ENCODE measurements at regions not wholly inside any gene's neighbourhood (a gene's known extent, or its start where the extent isn't known, plus 50 kb on each side); places are given as distances from the start of the nearest gene placed in this dataset.
"Not testable (repeated sequence)": the region's sequence is repeated elsewhere in the genome, so short reads cannot be mapped to it uniquely, and the experiment has no call there.

- intact Hi-C loops (cut with DNase I): no loop called here
- 70 to 85% (median 75%) methylated on average over 3 of the region's 3 CpGs for WGBS, 3 donors
- no peaks in the 10 kb centered on the region for H3K36me3 ChIP-seq
- no peaks in the 10 kb centered on the region for H3K27me3 ChIP-seq
- no peaks in the 10 kb centered on the region for H3K9me3 ChIP-seq
- no peak for TF ChIP-seq POLR2A (IDR thresholded peaks at IDR 0.05)
- no peak for TF ChIP-seq EP300 (IDR thresholded peaks at IDR 0.05)
- TF ChIP-seq CTCF (IDR thresholded peaks at IDR 0.05): no peak
- DNase-seq: no peak
- no peak overlapping the region for H3K4me3 ChIP-seq
- H3K27ac ChIP-seq: no peak overlapping the region
- no peaks in the 10 kb centered on the region for H3K4me1 ChIP-seq (ENCODE audit: insufficient read depth)
Measured at GRCh38 chr16:8407351-8407750, 183.0 kb downstream of the TMEM114 start.

GRCh38 chr16:8403978-8404749 is 186.1 kb downstream of the TMEM114 start:
- 61 to 63% (median 63%) methylated on average over 13 of the region's 13 CpGs for WGBS, 3 donors
- TF ChIP-seq EP300 (IDR thresholded peaks at IDR 0.05): no peak
- TF ChIP-seq CTCF (IDR thresholded peaks at IDR 0.05): no peak
- no peak for TF ChIP-seq POLR2A (IDR thresholded peaks at IDR 0.05)
- Histone ChIP-seq H3K36me3 (no peaks in the 10 kb centered on the region), H3K4me3 (no peak overlapping the region), H3K4me1 (ENCODE audit: insufficient read depth) (no peaks in the 10 kb centered on the region), H3K27me3 (no peaks in the 10 kb centered on the region), H3K27ac (no peak overlapping the region), H3K9me3 (no peaks in the 10 kb centered on the region)
- DNase-seq: no peak
- intact Hi-C loops (cut with DNase I): no loop called here

GRCh38 chr16:8402981-8403843 is 187.1 kb downstream of the TMEM114 start:
- intact Hi-C loops (cut with DNase I): no loop called here
- no peak overlapping the region for H3K27ac ChIP-seq
- no peaks in the 10 kb centered on the region for H3K27me3 ChIP-seq
- H3K4me1 ChIP-seq (ENCODE audit: insufficient read depth): no peaks in the 10 kb centered on the region
- no peaks in the 10 kb centered on the region for H3K36me3 ChIP-seq
- 63 to 79% (median 70%) methylated on average over 11 of the region's 11 CpGs for WGBS, 3 donors
- H3K4me3 ChIP-seq: no peak overlapping the region
- no peak for TF ChIP-seq EP300 (IDR thresholded peaks at IDR 0.05)
- DNase-seq: no peak
- H3K9me3 ChIP-seq: no peaks in the 10 kb centered on the region

- intact Hi-C loops (cut with DNase I); H3K36me3 ChIP-seq; H3K4me3 ChIP-seq; H3K27me3 ChIP-seq; H3K4me1 ChIP-seq (ENCODE audit: insufficient read depth); H3K9me3 ChIP-seq; DNase-seq; H3K27ac ChIP-seq: not testable (repeated sequence)
- WGBS, 3 donors: 67 to 75% (median 74%) methylated on average over 6 of the region's 6 CpGs
Measured at GRCh38 chr16:8400683-8401082, 189.6 kb downstream of the TMEM114 start.

GRCh38 chr16:8398548-8398947 is 191.8 kb downstream of the TMEM114 start:
- no peak for TF ChIP-seq CTCF (IDR thresholded peaks at IDR 0.05)
- no peak for TF ChIP-seq EP300 (IDR thresholded peaks at IDR 0.05)
- no peak for TF ChIP-seq POLR2A (IDR thresholded peaks at IDR 0.05)
- no peaks in the 10 kb centered on the region for H3K9me3 ChIP-seq
- no peaks in the 10 kb centered on the region for H3K27me3 ChIP-seq
- no peak overlapping the region for H3K4me3 ChIP-seq
- WGBS, 3 donors: 70 to 78% (median 76%) methylated on average over 2 of the region's 2 CpGs
- no peaks in the 10 kb centered on the region for H3K36me3 ChIP-seq
- H3K27ac ChIP-seq: no peak overlapping the region
- no peak for DNase-seq
- H3K4me1 ChIP-seq (ENCODE audit: insufficient read depth): no peaks in the 10 kb centered on the region
- intact Hi-C loops (cut with DNase I): no loop called here

Data from ovary (tissue), 7 donors.